HG03354 (cell line): ENCODE measurements at regions not wholly inside any gene's neighbourhood (a gene's known extent, or its start where the extent isn't known, plus 50 kb on each side); places are given as distances from the start of the nearest gene placed in this dataset.

Experiments used
- ATAC-seq: cut with Tn5 transposase; IDR thresholded peaks from one replicate; pipeline ENCODE4 v1.9.1; 2021; ENCODE audit warnings: mild to moderate bottlenecking; ENCODE audit not compliant: unreplicated experiment, poor library complexity, severe bottlenecking

DNA sequence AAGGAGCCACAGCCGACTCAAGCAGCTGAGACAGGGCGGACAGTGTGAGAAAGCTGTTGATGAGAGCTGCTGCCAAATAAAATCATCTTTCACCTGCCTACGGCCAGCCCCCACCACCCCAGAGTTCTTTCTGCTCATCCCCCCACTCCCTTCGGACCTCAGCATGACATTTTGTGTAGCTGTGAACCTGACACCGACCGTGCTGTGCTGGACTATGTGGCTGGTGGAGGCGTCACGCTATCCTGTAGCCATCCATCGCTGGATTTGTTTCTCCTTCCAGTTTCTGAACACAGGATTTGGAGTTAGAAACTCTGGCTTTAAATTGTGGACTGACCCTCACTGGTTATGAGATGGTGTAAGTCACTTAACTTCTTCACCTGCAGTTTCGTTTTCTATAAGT is 317.3 kb downstream of the DCDC2C start:
- ATAC-seq, result no peak

DNA sequence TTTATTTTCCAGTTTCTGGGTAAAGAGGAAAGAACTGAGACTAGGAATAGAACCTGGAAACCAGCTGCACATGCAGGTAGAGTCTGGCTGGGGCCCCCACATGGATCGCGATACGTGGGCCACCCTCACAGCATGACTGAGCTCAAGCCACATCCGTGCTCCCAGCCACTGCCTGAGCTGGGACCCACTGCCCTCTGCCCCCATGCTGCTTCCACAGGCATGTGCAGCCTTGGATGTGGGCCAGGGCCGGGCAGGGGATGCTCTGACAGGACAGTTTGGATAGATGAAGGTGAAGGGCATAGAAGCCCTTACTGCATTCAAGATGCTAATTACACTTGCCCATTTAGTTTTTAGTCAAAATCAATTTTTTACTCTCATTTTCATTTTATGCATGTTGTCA is 321.2 kb downstream of the DCDC2C start:
- ATAC-seq, result no peak

DNA sequence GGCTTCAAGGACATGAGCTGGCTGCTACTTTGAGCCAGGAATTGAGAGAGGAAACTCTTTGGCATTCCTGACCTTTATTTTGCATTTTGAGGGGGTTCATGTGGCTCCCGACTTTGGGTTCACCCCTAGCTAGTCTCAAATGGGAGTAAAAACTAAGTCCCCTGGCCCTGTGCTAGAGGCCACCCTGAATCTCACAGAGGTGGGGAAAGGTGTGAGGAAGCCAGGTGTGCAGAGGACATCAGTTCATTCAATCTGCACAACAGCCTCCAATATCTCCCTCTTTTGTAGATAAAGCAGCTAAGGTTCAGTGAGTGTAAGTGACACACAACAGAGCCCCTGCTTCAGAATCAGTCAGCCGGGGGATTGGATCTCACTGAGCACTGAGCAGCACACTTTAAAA is 325.7 kb downstream of the DCDC2C start:
- no peak for ATAC-seq

DNA sequence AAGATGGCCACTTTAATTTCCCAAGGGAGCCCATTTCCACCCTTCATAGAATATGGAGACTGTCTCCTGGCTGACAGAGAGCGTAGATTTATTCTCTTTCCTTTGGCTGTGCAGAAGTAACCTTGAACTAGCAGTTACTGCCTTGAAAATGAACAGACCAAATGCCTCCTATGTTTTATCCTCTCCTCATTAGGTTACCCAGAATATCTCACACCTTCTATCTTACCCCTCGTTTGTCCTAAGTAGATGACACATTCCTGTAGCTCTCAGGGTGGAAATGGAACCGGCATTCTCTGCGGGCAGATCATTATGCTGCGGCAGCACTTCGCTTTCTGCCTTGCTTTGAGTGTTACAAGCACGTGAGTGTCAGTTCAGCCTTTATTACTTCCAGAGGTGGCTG is 336.5 kb downstream of the DCDC2C start:
- ATAC-seq, result no peak

DNA sequence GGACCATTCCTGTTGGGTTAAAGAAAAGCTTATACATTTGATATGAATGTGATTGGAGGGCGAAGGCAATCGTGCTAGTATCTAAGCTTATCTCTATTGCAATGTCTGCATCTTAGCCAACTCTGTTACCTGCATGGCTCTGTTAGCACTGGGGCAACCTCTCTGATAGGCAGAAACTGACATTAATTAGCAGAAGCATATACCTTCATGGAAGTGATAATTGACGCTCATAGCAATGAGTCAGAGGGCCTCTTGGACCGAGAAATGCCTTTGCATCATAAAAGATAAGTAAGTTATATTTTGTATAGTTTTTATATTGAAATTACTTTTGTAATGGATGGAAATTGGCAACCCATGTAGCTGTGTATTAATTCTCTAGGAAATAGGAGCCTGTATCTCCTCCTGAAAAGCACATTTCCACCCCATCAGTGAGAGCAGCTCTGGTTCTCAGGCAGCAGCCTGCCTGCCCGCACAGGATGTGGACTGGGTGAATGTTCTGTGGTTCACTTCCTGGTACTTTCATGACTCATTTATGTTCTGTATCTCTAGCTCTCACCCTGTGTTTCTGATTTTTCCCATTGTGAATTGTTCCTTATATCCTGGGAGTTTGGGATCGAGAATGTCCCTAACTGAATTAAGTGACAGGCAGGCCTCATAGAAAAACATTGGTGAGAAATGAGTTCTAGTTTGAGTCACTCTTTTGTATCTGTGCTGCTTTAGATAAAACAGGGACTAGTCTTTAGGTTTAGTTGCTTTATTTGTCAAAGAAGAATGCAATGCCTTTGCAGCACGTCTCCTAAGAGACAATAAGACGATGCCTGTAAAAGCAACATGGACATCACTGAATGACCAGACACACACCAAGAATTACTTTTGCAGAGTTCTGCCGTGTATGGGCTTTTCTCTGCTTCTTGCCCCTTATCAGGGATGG is 344.9 kb downstream of the DCDC2C start:
- peak; percentile 61 for ATAC-seq

DNA sequence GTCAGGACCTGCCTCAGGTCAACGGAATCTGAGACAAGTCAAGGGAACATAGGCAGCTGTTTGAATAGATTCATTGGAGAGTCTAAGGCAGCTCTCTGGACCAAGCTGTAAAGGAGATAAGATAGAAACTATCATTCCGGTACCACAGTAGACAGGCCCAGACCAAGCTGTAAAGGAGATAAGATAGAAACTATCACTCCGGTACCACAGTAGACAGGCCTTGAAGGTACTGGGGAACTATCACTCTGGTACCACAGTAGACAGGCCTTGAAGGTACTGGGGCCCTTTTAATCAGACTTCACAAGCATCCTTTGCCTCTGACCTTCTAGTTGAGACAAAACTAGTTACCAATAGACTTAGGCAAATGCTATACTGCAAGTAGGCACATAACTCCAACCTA is 346.1 kb downstream of the DCDC2C start:
- no peak for ATAC-seq

DNA sequence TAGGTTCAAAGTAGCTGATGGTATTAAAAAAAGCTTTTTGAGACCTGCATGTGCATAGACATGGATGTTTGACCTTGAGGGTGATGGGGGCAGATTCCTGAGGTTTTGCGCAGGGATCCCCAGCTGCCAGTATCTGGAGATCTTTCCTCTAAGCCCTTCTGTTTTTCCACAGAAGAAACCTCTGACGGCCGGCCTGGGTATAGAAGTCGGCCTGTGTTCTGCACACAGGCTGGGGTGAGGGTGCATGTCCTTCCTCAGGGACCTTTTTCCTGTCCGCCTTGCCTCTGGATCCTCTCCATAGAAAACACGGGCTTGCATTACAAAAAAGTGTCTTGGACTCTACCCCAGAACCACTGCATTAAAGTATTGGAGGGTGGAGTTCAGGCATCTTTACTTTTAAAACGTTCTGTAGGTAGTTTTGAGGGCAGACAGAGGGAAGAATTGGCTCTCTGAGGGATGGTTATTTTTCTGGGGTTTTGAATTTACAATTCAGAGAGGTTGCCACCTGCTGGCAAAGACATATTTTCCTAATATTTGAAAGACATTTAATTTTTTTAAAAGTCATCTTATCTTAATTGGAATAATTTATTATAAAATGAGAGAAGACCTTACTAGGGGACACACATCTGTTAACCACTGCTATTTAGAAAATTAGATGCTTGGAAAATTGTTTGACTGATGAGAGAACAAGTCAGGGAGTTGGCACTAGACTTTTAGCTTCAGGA is 350.6 kb downstream of the DCDC2C start:
- no peak for ATAC-seq

DNA sequence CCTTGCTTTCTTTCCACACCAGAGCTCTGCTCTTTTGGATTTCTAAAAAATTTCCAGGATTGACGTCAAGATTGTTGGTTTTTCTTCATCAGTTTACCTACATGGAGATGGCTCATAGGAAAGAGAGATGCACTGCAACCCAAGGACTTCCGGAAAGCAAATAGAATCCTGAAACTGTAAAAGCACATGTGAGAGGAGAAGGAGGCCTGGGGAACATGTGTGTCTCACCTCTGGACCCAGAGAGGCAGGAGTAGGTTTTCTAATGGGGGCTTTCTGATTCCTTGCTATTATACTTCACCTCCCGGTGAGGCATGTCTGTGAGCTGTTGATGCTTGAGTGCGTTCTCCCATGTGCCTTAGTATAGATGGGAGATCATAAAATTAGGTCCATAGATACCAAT is 362.8 kb downstream of the DCDC2C start:
- ATAC-seq, result no peak

DNA sequence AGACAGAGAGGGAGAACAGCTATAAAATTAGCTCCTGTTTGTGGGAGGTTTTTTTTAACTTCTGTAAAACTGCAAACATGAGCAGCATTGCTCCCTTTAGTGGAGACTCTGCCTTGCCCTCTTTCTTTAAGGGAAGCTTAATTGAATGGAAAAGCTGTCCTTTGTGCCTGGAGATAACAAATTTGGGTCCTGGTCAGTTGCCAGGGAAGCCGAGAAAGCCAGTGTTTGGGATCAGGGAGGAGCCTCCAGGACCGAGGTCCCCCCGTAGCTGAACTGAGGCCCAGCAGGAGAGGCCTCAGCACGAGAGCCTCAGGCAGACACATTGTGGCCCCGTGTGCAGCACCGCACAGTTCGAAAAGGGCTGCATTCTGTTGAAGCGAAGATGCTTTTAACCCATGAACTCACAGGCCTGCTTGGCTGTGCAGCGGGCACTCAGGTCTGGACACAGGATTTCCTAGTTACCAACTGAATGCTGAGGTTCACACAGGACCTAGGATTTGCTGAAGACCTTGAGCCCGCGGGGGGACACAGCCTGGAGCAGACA is 369.7 kb downstream of the DCDC2C start:
- ATAC-seq, result no peak

DNA sequence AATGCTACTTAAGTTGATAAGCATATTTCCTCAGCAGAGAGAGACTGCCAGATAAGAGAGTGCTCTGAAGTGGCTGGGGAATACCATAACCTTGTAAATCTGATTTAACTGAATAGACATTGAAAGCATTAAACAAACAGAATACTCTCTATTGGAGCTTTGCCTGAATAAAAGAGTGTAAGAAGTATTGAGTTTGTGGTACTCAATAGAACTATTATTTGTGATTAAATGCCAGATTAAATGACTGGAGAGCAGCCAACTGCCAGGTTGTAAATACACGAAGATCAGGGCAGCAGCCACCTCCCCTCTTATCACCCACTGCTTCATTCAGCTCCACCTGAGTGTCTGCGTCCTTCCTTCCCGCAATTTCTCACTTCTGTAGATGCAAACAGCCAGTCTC is 373.6 kb downstream of the DCDC2C start:
- ATAC-seq, result no peak

DNA sequence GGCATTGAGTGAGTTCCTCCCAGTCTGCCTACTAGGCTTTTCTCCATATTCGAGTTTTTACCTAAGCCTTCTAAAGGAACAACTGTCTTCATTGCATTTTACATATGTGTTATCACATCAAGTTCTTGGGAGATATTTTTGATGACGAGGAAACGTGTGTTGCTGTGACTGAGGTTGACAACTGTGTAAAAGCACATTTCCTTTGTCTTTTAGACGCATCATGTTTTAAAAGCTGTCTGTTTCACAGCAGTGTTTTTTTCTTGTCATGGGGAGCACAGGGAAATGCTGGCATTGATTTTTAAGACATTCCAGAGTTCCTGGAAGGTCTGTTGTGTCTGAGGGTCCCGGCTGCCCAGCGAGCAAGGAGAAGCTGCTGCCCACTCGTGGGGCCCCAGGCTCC is 381.8 kb downstream of the DCDC2C start:
- ATAC-seq, result no peak

DNA sequence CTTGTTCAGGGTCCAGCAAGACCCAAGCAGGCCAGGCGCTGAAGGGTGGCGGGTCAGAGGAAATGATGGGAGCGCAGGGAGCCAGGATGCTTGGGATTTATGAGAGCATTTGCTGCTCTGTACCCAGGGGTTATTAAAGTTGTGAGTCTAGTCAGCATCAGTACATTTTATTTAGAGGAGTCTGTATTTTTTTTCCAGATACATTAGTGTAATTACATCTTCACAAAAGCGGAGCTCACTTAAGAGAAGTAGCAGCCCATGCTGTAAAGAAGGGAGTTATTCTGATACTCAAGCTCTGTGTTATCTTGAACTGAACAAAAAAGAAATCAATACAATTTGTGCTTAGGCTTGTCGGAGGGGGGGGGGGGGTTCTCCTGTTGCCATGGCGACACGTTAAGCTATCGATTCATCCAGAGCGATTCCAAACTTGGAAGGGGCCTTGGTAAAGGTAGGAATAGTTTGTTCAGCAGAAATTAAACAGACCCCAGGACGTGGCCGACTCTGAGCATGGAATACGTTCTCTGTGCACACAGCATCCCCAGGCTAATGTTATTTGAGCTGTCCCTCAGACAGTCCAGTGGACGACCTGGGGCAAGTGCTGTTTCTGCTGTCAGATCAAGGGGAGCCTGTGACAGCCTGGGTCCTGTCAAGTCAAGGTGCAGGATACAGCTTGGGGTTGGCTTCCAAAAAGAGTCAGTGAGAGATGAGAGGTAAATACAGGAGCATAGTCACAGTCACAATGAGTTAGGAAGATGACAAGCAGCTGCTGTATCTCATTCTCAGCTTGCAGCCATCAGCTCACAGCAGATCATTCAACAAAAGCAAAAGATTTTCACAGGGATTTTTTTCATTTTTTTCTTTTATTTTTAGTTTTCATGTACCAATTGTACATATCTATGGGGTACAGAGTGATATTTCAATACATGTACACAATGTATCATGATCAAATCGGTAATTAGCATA is 387.6 kb downstream of the DCDC2C start:
- ATAC-seq, result no peak

DNA sequence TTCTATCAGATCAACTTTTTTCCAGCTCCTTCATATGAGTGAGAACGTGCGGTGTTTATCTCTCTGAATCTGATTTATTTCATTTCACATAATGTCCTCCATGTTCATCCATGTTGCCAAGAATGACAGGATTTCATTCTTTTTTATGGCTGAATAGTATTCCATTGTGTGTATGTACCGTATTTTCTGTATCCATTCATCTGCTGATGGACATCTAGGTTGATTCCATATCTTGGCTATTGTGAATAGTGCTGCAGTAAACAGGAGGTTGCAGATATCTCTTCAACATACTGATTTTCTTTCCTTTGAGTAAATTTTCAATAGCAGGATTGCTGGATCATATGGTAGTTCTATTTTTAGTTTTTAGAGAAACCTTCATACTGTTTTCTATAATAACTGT is 388.5 kb downstream of the DCDC2C start:
- ATAC-seq, result no peak

DNA sequence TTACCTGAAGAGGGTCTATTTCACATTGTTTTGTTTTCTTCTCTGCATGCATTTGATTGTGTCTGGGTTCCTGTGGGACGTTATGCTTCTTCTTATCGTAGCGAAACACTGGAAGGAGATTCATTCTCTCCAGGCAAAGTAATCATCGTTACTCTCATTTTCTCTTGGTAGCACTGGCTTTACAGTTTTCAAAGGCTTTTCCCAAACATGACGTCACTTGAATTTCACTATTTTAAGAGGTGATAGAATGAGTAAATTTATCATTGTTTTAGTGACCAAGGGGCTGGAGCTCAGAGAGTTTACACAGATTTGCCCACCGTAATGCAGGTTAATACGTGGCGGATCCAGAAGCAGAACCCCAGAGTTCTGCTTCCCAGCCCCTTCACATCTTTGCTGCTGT is 391.4 kb downstream of the DCDC2C start:
- no peak for ATAC-seq

DNA sequence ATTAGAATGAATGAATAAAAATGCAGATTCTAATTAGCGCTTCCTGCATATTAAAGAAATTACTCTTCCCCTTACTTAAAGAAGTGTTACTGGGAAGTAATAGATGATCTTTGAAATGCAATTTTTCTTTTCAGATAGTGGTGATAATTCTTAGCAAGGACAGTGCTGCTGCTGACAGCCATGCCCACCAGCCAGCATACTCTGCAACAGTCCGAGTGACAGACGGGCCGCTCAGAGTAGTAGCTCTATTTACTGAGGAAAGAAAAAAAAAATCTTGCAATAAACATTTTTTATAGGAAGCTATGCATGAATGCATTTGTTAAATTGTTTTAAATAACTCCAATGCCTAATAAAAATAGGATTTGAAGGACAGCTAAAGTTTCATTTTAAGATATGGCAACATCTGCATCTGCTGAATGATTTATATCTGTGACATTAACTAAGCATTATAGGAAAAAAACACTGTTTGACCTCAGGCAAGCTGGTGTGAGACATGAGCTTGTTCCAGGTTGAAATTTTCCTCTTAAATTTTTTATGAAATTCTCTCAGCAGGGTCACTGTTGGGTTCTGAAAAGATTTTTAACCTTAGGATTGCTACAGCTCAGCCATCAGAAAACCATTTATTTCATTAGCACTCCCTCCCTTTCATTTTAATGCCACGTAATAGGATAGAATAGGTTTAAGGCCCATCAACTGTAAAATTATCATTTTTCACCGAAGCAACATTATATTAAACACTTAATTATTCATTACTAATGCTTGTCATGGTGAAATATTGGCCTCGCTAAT is 393.8 kb downstream of the DCDC2C start:
- no peak for ATAC-seq

DNA sequence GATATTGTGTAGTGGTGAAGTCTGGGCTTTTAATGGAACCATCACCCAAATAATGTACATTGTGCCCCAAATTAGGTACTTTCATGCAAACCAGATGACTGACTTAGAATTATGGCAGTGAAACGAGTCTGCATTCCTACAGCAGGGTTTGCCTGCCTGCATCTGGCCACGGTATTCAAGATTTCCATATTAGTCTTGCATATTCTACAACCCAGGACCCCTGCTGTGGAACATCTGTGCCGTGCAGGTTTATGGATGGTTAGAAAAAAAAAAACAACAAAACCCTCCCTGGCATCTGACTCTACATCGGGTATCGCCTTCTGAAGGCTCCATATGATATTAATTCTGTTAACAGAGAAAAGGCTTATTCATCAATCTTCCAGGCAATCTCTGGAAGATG is 394.8 kb downstream of the DCDC2C start:
- no peak for ATAC-seq

DNA sequence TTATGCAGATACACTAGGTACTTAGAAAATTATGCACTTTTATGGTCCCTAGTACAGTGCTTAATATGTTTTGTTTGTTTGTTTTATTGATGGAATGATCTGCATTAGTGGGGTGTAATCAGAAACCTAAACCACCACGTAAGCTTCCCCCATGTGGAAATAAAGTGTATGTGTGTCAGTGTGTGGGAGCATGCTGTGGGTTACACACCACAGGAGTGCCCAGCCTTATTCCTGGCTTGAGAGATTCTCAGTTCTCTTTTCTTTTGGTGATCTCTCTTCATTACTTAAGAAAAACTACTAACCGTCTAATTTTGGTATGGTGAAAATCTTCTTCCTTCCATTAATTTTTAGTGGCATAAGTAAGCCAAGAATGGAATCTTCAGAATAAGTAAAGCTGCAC is 398.6 kb downstream of the DCDC2C start:
- no peak for ATAC-seq

DNA sequence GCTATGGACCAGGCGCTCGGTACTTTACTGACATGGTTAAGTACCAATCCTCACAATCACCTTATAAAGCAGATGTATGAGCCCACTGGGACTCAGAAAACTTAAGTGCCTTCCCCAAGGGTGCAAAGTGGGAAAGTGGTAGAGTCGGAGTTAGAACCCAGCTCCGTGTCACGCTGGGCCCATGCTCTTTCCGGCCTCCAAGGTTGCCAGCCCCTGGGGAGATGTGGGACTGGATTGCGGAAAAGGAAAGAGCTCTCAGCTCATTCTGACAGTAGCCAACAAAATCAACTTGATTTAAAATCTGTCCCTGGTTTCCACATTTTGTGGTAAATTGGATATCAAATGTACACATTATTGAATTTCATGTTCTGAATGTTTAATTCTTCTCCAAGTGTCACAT is 403.8 kb downstream of the DCDC2C start:
- no peak for ATAC-seq

DNA sequence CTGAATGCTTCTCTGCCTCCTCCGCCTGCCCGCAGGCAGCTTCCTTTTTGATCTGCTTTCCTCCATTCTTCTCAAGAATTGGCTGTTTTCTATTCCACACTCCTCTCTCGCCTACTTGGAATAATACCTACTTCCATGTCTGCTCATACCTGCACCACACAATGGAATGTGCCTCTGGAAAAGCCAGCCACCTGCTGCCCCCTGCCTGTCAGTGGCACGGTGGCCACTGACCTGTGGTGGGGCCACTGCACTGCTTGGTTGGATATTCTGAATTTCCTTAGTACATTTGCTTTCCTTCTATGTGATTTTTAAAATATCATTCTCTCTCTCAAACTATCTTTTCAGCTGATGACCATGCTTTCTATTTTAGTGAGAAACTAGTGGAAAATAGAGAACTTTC is 406.9 kb downstream of the DCDC2C start:
- ATAC-seq, result no peak
